VCaP (cell line): ENCODE measurements at regions not wholly inside any gene's neighbourhood (a gene's known extent, or its start where the extent isn't known, plus 50 kb on each side); places are given as distances from the start of the nearest gene placed in this dataset.

Source experiments
- H3K27ac ChIP-seq: fragments of 450-650 bp; 2 replicates; pipeline ENCODE4 v1.5.1; 2017
- TF ChIP-seq, protein P1 (sequence below): fragments of 450-650 bp; conservative IDR thresholded peaks from 2 replicates; pipeline ENCODE4 v1.5.1; 2017; ENCODE audit warnings: mild to moderate bottlenecking, moderate library complexity

DNA sequence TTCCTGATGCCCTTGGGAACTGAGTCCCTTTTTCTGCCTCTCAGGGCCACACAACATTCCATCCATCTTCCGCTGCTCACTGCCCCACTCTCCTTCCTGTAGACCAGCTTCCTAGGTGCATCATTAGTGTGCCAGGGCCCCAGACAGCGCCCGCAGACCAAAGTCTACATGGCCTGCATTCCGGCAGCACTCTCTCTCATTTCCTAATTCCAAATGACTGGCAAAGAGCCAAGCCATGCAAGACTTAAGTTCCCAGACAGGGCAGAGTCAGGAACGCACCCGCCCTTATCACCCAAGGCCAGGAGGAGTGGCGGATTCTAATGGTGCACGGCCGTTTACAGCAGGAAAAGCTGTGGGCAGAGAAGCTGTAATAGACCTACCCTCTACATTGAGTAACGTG is 159.8 kb upstream of the ARID1B start:
- TF ChIP-seq, protein P1, sequence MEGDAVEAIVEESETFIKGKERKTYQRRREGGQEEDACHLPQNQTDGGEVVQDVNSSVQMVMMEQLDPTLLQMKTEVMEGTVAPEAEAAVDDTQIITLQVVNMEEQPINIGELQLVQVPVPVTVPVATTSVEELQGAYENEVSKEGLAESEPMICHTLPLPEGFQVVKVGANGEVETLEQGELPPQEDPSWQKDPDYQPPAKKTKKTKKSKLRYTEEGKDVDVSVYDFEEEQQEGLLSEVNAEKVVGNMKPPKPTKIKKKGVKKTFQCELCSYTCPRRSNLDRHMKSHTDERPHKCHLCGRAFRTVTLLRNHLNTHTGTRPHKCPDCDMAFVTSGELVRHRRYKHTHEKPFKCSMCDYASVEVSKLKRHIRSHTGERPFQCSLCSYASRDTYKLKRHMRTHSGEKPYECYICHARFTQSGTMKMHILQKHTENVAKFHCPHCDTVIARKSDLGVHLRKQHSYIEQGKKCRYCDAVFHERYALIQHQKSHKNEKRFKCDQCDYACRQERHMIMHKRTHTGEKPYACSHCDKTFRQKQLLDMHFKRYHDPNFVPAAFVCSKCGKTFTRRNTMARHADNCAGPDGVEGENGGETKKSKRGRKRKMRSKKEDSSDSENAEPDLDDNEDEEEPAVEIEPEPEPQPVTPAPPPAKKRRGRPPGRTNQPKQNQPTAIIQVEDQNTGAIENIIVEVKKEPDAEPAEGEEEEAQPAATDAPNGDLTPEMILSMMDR = no peak
- H3K27ac ChIP-seq = no peak overlapping the region

DNA sequence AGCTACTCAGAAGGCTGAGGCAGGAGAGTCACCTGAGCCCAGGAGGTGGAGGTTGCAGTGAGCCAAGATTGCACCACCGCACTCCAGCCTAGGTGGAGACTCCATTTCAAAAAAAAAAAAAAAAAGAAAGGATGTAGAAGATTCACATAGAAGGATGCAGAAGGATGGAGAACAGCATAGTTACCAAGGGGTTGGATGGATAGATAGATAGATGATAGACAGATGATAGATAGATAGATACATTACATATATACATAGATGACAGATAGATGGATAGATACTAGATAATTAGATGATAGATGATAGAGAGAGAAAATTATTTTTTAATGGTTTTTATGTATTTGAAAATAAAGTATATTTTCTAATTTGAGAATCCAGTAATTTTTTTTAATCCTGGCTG is 160.7 kb upstream of the ARID1B start:
- TF ChIP-seq, protein P1 = no peak
- H3K27ac ChIP-seq = no peak overlapping the region

DNA sequence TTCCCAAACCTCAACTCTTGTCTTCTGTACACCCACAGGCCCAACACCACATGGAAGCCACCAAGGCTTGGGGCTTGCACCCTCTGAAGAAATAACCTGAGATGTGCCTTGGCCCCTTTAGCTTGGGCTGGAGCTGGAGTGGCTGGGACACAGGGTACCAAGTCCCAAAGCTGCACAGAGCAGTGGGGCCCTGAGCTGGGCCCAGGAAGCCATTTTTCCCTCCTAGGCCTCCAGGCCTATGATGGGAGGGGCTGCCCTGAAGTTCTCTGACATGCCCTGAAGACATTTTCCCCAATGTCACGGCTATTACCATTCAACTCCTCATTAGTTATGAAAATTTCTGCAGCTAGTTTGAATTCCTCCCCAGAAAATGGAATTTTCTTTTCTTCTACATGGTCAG is 163.2 kb upstream of the ARID1B start:
- no peak overlapping the region for H3K27ac ChIP-seq
- TF ChIP-seq, protein P1 = no peak

DNA sequence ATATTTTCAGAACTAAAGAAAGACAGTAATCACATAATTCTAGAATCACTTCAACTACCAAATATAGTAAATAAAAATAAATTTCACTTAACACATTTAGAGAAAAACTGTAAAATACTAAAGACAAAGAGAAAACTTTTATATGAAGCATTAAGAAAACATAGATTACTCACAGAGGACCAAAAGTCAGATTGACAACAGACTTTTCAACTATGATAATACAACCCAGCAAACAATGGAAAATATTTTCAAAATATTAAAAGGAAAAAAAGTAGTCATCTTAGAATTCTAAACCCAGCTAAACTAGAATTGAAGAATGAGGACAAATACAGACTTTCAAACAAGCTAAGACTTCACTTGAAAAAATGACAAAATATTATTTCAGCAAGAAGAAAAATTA is 164.8 kb upstream of the ARID1B start:
- H3K27ac ChIP-seq = no peak overlapping the region
- TF ChIP-seq, protein P1 = no peak

DNA sequence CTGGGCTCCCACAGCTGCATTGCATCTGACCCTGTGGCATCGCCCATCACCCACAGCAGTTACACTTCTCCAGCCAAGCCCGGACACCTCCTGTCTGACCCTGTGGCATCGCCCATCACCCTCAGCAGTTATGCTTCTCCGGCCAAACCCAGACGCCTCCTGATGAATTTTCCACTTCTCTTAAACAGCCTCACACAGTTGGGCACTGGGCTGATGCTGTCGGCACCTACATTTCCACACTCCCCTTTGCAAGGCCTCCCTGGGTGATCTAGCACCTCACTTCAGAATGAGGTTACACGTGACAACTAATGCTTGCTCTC is 175.2 kb upstream of the ARID1B start:
- TF ChIP-seq, protein P1 = no peak
- H3K27ac ChIP-seq = no peak overlapping the region

DNA sequence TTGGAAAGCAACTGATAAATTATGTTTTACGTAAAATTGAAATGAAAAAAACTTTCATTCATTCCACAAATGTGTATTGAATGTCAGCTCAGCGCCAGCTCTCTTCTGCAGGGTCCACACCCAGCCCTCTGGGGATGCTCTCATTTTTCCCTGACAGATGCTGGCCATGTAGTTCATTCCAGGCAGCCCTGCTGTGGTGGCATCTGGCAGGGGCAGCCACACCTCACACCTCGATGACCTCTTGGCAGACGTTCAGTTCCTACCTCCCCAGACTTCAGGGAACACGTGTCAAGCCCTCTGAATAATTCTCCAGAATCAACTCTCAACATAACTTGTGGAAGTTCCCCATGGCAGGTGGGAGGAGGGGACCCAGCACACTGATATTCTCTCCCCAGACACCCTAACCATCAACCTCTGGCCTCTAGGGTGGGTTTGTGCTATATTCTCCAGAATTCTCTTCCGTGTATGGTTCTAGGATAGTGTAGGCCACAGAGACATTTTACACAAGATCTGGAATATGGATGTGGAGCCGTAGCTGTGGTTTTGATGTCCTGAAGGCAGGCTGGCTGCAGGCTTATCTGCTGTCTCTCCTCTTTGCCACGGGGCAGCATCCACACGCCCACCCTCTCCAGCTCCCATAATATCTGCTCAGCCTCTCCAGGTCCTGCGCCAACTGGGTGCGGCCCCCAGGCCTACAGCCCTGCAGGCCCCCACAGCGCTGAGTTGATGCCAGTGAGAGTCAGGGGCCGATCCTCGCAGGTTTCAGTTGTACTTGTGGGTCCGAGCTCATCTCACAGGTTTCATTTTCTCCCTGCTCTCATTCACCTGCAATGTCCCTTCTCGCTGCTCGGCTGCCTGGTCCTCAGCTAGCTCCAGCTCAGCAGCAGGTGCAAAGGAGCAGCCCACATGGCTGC is 175.8 kb upstream of the ARID1B start:
- H3K27ac ChIP-seq = no peak overlapping the region
- TF ChIP-seq, protein P1 = no peak

DNA sequence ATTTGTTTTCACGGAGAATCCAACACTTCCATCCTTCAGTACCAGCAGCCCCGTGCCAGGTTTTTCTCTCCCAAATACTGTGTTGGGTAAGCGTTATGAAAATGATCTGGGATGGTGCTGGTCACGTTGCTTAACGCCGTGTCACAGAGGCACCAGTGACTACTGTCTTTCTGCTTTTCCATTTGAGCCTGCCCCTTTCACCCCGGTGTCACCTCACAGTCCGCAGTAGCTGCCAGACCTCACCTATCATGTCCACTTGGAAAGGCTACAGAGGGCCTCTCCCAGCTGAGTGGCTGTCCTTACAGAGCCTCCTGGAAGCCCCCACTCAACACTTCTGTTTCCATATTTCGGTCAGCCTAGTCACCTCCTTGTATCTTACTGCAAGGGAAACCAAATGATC is 176.5 kb upstream of the ARID1B start:
- TF ChIP-seq, protein P1 = no peak

More for the DNA sequence above, 176.5 kb upstream of the ARID1B start:
- H3K27ac ChIP-seq = no peak overlapping the region
